Activated effector memory CD4-positive, alpha-beta T cell treated with anti-CD3 and anti-CD28 coated beads, Interleukin-2, amount 50 U/mL, for 16 hours (primary cell): ENCODE measurements at regions not wholly inside any gene's neighbourhood (a gene's known extent, or its start where the extent isn't known, plus 50 kb on each side); places are given as distances from the start of the nearest gene placed in this dataset.

ENCODE experiments used
- DNase-seq: peaks from one replicate; pipeline ENCODE4 v3.0.0-alpha.2; 2020

DNA sequence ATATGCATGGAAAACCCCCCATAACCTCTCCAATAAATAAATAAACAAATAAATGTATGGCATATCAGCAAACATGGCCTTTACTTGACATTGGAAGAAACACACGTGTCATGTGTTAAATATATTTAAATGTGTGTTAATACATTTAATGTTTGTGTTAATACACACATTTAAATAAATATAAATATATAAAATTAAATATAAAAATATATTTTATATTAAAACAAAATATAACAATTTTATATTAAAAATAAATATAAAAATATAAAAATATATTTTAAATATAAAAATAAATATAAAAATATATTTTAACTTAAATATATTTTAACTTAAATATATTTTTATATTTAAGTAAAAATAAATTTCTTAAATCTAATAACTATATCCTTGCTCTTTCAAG lies 187.6 kb upstream of the CXXC4 start:
- no peak for DNase-seq

DNA sequence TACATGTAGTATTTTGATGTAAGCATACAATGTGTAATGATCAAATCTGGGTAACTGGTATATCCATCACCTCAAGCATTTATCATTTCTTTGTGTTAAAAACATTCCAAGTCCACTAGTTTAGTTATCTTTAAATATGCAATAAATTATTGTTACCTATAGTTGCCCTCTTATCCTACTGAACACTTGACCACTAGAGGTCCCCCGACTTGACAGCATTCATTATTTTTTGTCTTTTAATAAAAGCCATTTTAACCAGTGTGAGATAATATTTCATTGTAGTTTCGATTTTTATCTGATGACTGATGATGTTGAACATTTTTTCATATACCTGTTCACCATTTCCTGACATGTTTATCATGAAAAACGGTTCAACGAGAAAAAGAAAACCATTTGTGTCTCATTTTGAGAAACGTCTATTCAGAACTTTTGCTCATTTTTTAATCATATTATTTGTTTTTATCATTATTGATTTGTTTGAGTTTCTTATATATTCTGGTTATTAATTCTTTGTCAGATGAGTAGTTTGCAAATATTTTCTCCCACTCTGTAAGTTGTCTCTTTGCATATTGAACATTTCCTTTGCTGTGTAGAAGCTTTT lies 199.0 kb upstream of the CXXC4 start:
- no peak for DNase-seq

DNA sequence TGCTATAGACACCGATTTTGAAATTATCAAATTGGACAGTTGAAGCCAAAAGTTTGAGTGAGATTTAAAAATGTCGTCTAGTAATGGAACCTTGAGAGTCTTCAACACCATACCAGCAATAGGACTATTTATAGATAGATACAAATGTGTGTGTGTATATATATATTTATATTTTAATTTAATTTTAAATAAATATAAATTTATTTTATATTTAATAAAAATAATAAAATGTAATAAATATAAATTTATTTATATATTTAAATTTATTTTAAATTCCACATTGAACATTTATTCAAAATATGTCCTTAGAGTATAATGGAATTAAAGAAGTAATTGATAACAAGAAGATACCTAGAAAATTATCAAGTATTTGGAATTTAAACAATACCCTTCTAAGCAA lies 221.9 kb upstream of the CXXC4 start:
- no peak for DNase-seq

DNA sequence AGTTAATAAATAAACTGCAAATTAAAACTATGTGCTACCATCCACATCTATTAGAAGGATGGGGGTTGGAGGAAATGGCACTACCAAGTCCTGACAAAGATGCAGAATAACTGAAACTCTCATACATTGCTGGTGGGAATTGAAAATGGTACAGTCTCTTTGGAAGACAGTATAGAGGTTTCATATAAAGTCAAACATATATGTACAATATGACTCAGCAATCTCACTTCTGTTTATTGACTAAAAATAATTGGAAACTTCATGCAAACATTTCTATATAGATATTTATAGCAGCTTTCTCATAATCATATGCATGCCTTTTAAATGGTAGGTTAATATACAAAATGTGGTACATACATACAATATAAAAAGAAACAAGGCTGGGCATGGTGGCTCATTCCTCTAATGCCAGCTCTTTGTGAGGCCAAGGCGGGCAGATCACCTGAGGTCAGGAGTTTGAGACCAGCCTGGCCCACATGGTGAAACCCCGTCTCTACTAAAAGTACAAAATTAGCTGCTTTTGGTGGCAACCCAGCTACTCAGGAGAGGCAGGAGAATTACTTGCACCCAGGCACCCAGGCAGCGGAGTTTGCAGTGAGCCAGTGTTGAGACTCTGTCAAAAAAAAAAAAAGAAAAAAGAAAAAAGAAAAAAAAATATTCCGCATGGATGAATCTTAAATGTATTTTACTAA lies 225.0 kb upstream of the CXXC4 start:
- no peak for DNase-seq

DNA sequence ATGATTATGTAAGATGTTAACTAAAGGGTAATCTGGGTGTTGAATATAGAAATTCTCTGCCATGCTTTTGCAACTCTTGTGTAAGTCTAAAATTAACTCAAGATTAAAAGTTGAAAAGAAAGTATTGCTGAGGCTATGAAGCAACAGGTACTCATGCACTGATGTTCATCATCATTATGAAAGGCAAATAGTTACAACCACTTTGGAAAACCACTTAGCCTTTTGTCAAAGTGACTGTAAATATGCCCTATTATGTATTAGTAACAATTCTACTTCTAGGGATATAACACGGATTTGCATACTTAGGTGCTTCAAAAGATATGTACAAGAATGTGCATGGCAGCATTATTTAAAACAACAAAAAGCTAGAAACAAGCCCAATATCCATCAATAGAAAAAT lies 227.8 kb upstream of the CXXC4 start:
- no peak for DNase-seq

DNA sequence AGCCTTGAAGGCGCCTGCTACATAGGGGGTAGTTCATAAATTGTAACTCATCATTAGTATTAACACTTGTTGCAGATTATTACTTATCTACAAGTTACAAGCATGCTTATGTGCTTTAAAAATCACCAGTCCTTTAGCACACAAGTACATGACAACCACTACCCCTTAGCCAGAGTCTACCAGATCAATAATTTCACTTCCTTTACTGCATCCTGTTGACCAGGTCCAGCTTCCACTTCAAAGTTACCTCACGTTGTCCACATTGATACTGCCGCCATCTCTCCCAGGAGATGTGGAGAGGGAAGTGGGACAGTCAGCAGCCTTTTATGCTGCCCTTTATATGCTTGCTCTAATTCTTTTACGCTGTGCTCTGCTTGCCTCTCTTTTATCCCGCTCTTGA lies 231.3 kb upstream of the CXXC4 start:
- no peak for DNase-seq

DNA sequence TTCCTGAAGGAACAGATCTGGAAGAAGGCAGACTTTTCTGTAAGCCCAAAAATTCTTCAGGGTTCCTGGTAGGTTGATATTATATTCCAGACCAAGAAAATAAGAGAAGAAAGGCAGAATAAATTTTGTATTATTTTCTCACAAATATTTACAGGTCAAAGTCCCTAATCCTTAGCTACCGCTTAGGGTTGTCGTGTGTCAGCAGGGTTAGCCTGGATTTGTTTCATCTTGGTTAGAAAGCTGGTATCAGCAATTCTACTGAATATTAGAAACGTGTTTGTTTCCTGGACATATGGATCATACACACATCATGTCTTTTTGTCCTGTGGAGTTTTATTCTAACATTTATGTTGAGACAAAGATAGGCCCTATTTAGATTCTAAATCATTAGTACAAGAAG lies 232.9 kb upstream of the CXXC4 start:
- DNase-seq, result no peak

DNA sequence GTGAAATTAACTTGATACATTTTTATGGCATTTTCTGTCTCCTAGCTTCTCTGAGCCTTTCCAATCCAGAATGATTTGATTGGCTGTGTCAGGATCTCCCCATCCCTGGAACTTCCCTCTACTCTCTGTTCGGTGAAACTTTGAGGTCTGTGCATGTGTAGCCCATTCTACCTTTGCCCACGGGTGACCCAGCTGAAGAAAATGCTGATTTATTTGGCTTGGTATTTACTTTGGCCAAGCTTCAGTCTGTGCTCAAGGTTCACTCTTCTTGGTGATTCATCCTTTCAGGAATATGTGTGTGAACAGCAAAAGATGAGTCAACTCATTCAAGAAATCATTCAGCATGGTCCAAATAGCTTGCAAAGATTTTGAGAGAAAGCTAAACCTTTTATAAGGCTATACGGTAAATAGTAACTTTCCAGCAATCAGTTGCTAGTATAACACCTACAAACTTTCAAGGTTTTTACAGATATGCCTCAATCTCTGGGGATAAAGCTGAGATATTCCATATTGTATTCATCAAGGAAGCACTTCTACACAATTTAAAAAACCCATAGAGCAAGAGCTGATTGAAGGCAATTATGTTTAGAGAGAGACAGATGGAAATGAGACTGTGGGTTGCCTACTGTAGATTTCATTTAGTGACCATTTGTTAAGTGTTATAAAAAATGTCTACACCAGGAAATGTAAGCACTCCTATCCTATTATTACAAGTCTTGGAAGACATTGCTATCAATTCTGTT lies 233.9 kb upstream of the CXXC4 start:
- no peak for DNase-seq

DNA sequence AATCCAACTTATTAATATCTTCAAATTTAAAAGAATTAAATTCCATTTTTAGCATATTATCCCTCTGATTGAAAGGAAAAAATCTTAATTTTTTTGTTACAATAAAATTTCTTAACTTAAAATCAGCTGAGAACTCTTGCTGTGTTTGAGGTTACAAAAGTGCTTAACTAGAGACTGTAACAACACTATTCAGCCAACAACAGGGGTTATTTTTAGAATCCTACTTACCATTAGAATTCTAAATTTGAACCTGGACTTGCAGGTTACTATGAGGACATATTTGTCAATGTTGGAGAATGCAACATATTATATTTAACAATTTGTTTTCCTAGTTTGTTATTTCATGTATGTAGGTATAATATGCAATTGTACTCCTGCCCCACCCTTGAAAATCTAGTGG lies 238.1 kb upstream of the CXXC4 start:
- no peak for DNase-seq

DNA sequence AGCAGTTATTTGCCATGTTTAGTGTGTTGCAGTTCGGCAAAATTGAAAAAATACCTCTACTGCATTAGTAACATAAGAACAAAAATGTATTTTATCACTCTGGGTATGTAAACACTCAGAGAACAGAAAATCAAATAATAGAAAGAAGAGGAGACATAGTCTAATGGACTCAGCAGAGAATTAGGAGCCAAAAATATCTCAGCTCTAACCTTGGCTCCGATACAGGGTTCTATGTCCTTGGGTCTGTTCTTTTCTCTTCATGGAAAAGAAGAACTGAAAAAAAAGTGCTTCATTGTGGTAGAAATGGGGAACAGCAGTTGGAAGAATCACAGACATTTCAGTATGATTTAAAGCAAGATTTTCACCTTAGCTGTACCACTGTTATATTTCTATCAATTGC lies 240.5 kb upstream of the CXXC4 start:
- no peak for DNase-seq

DNA sequence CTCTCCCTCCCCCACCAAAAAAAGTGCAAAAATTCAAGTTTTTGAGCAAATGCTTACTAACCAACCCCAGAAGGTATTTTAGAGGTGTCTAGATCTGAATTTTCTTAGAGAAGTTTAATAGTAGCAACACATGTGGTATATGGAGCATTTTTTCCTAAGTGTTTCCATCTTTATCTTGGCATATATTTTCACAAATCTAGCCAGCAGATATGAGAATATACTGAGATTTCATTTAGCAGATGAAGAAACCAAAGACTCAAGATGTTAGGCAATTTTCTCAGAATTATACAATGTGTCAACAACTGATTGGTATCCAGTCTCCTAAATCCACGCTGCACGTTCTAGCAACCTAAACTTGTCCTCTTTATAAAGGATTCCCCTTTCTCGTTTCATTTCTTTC lies 245.5 kb upstream of the CXXC4 start:
- DNase-seq, result no peak

DNA sequence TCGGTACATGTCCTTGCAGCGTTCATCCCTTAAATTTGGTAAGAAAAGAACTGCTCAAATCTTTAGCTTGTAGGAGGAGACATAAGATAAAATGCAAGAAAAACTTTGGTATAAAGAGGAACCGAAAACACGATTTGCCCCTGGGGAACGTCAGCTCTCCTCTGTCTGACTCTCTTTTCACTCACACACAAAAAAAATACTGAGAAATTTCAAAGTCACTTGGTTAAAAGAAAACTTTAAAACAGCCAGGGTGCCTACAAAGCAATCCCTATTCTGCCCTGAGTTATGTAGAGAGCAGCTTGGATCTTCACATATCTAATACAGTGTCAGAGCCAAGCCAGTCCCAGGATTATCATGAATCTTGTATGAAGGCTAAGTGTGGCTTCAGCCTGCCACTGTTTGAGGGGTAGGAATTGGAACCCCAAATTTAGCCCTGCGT lies 248.5 kb upstream of the CXXC4 start:
- DNase-seq, result no peak

DNA sequence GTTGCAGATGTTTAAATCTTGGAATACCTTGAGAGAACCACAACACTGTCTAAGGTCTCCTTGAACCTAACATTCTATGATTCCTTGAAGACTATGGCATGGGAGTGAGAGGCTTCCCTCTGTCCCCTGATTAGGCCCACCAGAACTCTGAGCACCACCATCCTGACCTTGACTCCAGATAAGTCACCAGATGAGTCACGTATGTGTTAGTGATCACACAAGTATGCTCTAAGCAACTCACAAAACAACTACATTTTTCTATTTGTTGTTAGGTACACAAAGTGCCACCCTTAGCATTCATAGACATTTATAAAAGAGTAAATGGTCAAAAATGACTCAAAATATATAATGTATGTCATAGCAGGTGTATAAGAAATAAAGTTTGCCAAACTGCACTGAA lies 252.9 kb upstream of the CXXC4 start:
- DNase-seq, result no peak

DNA sequence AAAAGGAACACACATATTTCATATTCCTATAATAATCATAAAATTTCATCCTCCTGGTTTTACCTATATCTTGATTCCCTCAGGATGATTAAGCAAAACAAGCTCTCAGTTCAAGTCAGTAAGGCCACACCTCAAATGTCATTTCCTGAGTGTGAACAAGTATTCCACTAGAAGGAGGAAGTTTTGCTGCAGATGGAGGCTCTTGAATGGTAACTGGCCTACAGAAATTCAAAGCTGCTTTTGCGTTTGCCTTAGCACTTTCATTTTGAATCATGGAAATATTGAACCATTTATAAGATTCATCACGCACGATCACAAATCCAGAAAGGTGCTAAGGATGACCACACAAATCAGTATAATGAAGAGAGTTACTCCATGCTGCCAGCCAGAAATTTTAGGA lies 254.4 kb upstream of the CXXC4 start:
- no peak for DNase-seq

DNA sequence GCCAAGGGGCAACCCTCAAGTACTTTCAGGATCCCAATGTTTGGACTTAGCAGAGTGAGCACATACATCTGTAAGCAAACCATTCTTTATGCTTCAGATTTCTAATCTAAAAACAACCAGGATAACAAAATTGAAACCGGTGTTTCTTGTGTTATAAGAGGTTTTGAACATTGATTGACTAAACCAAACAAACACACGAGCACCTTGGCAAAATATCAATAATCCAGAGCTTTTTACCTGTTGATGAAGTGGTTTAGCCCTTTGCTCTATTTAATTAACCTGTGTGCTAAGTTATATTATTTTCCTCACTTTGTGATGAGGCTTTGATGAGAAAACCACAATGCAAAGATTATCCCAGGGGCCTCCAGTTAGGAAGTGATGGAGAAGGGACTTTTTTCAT lies 255.3 kb upstream of the CXXC4 start:
- DNase-seq, result no peak

DNA sequence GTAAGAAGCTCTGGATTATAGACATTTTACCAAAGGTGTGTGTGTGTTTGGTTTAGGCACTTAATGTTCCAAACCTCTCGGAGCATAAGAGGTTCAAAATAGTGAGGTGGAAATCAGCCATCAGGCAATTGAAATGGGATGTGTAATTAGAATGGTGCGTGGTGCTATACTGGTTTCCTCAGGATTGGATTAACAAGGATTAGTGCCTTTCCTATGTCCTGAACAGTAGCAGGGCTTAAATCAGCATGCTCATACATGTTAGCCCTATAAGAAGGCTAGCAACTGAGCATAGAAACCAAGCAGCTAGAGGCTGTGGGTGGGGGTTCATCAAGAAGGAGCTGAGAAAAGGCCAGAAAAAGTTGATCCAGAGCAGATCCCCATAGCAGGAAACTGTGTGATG lies 256.8 kb upstream of the CXXC4 start:
- no peak for DNase-seq

DNA sequence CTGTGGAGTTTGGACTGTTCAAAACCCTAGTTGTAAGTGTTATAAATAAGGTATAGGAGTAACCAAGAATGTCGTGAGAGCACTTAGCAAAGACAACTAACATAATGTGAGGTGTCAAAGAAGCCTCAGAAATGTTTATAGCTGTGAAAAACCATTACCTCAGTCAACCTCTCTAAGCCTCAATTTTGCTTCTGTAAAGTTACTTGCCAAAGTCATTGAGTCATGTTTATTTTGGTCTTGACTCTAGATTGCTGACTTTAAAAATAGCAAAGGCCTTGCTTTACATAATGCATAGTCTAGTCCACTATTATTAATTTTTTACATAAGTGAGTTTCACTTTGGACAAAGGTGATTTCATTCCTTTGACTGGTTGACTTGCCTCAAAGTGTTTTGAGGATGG lies 257.6 kb upstream of the CXXC4 start:
- DNase-seq, result no peak

DNA sequence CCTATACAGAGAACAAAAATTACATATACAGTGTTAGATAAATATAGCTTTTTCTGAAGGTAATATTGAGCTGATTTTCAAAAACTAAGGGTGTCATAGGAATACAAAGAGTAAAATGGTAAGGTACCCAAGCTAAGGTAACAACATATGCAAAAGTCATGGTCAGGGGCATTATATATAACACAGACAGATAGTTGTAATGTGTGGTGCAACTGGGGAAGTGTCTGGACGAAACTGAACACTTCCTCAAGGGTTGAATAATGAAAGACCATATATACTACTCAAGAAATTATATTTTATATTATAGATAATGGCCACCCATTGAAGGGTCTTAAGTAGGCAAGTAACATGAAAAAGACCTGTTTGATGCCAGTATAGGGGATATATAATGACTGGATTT lies 262.1 kb upstream of the CXXC4 start:
- no peak for DNase-seq

DNA sequence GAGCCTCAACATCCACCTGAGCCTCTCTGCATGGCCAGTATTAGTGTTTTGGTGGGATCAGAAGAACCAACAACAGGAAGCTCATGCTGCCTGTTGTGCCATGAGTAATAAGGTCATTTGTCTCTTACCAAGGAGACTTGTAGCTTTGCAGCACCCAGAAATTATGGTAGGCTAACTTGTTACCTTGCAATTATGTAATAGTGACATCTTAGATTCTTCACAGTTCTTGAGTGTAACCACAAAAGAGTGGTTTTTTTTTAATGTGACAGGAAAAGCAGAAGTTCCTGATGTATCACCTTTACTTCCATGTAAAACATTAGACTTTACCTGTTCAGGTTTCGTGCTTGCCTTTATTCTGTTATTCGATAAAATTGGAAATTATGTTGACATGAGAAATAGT lies 263.9 kb upstream of the CXXC4 start:
- no peak for DNase-seq

DNA sequence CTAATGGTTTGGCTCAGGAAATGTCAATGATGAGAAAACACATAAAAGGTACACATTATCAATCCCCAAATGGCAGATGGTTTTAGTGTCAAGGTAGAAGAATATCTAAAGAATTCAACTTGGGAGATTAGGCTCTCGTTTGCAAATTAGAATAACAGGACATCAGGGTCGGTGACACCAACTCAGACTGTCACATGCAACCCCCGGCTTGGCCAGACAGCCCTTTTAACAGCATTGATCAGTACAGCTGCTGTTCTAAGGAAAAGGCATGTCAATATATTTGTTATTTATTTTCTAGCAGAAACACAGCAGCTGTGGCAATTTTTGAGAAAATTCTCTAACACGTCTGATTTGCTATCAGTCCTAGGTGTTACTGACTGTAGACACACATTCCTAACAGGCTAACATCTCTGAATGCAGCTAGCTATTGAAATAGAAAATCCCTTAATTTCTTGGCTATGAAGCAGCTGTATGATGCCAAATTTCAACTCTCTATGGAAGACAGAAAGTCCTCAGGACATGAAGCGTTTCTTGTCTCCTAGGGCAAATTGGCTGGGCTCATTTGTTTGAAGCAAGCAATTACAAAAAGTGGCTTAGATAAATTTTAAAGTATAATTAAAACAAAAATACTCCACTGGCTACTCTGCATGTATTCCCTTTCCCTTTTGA lies 269.0 kb upstream of the CXXC4 start:
- no peak for DNase-seq

DNA sequence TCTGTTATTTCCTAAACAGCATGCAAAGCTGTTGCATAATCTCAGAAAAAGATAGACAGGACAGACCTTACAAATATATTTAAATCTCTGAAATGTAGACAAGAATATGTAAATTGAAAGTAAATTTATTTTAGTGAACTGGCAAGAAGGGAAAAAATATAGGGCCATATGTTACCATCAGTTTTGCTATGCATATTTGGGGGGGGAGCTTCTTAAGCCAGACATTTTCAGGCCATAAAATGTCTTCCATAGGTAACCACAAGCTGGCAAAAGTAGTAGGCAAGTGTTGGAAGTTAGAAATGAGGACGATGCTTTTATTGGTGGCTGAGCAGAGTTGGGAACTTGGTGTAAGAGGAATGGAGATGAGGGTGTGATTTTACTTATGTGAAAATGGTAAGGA lies 272.0 kb upstream of the CXXC4 start:
- no peak for DNase-seq

DNA sequence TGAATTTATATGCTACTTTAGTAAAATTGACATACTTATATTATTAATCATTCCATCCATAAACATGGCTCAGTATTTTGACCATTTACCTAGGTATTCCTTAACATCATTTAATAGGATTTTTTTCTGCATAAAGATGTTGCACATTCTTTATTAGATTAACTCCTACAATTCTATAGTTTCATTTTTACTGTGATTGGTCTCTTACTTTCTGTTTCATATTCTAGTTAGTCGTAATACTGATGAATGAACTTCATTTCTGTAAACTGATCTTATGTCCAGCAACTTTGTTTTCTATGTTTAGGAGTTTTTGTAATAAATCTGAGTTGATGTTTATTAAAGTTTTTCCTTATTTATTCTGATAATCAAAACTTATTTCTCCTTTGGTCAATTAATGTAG lies 278.2 kb upstream of the CXXC4 start:
- DNase-seq, result no peak

DNA sequence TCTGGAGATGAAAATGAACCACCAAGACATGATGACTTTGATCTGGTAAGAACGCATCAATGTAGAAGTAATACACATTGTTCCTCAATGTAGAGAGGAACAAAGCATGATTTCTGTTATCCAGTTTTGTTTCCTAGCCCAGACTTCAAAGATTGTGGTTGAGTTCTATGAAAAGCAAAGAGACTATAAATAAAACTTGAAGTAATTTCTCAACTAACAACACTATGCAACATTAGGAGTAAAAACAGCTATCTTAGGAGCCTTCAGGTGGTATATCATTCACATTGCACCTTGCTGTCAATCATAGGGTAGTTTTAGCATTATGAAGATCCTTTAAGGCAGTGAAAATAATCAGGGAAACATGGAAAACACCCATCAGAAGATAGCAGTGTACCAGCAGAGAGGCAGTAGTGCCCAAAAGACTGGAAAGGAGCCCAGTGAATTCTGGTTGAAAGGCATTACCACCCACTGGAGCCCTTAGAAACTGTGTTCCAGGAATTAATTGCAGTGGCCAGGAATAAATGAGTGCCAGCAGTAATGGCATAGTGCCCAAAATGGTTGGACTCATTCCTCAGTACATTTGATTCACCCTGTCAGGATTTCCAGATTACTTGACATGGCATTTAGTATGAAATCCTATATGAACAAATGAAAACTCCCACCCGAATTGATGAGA lies 300.7 kb upstream of the CXXC4 start:
- no peak for DNase-seq
